GM18498 (cell line): ENCODE measurements at regions not wholly inside any gene's neighbourhood (a gene's known extent, or its start where the extent isn't known, plus 50 kb on each side); places are given as distances from the start of the nearest gene placed in this dataset.
"Not testable (repeated sequence)": the region's sequence is repeated elsewhere in the genome, so short reads cannot be mapped to it uniquely, and the experiment has no call there.

ENCODE experiments used
- ATAC-seq: cut with Tn5 transposase; IDR thresholded peaks from one replicate; pipeline ENCODE4 v1.9.1; 2021; ENCODE audit warnings: mild to moderate bottlenecking, moderate library complexity; ENCODE audit not compliant: unreplicated experiment

GRCh38 chr6:51213811-51214210 lies 395.1 kb downstream of the TFAP2B start:
- no peak for ATAC-seq

- no peak for ATAC-seq
Measured at GRCh38 chr6:51214442-51214841, 395.8 kb downstream of the TFAP2B start.

- ATAC-seq = no peak
Measured at GRCh38 chr6:51218181-51218580, 399.5 kb downstream of the TFAP2B start.

GRCh38 chr6:51224580-51225240 lies 406.0 kb downstream of the TFAP2B start:
- ATAC-seq = not testable (repeated sequence)

GRCh38 chr6:51241376-51241775 lies 422.7 kb downstream of the TFAP2B start:
- ATAC-seq = no peak

GRCh38 chr6:51249798-51250197 lies 431.1 kb downstream of the TFAP2B start:
- ATAC-seq = no peak

GRCh38 chr6:51250317-51250716 lies 431.6 kb downstream of the TFAP2B start:
- no peak for ATAC-seq

- ATAC-seq = no peak
Measured at GRCh38 chr6:51257938-51258337, 439.3 kb downstream of the TFAP2B start.

- no peak for ATAC-seq
Measured at GRCh38 chr6:51260003-51260402, 441.3 kb downstream of the TFAP2B start.

- ATAC-seq = no peak
Measured at GRCh38 chr6:51261691-51262090, 443.0 kb downstream of the TFAP2B start.

GRCh38 chr6:51265426-51265825 lies 446.8 kb downstream of the TFAP2B start:
- ATAC-seq = no peak

- no peak for ATAC-seq
Measured at GRCh38 chr6:51266604-51267003, 447.9 kb downstream of the TFAP2B start.

GRCh38 chr6:51268666-51269065 lies 450.0 kb downstream of the TFAP2B start:
- no peak for ATAC-seq

GRCh38 chr6:51269876-51270275 lies 451.2 kb downstream of the TFAP2B start:
- ATAC-seq = no peak

GRCh38 chr6:51271615-51272014 lies 452.9 kb downstream of the TFAP2B start:
- ATAC-seq = no peak

- ATAC-seq = no peak
Measured at GRCh38 chr6:51273228-51273961, 454.7 kb downstream of the TFAP2B start.

- no peak for ATAC-seq
Measured at GRCh38 chr6:51277474-51277873, 458.8 kb downstream of the TFAP2B start.

GRCh38 chr6:51282026-51282425 lies 463.4 kb downstream of the TFAP2B start:
- ATAC-seq = no peak

- ATAC-seq = no peak
Measured at GRCh38 chr6:51283723-51284355, 465.2 kb downstream of the TFAP2B start.

- no peak for ATAC-seq
Measured at GRCh38 chr6:51285876-51286275, 467.2 kb downstream of the TFAP2B start.

GRCh38 chr6:51289041-51289440 lies 470.4 kb downstream of the TFAP2B start:
- no peak for ATAC-seq

- ATAC-seq = no peak
Measured at GRCh38 chr6:51292659-51293058, 474.0 kb downstream of the TFAP2B start.
